SKM-1 (cell line): ENCODE measurements at regions not wholly inside any gene's neighbourhood (a gene's known extent, or its start where the extent isn't known, plus 50 kb on each side); places are given as distances from the start of the nearest gene placed in this dataset.

Experiments used
- DNase-seq: peaks from one replicate; lab custom pipeline; 2025; ENCODE audit not compliant: unreplicated experiment; lab: John Stamatoyannopoulos, UW

GRCh38 chr5:74324556-74324955 is 316.0 kb downstream of the ENC1 start:
- no peak for DNase-seq

- DNase-seq, result no peak
Measured at GRCh38 chr5:74322944-74323343, 317.6 kb downstream of the ENC1 start.

- DNase-seq, result no peak
Measured at GRCh38 chr5:74322191-74322590, 318.3 kb downstream of the ENC1 start.

- no peak for DNase-seq
Measured at GRCh38 chr5:74321326-74321725, 319.2 kb downstream of the ENC1 start.

GRCh38 chr5:74320526-74320925 is 320.0 kb downstream of the ENC1 start:
- no peak for DNase-seq

- no peak for DNase-seq
Measured at GRCh38 chr5:74319076-74319475, 321.5 kb downstream of the ENC1 start.

- DNase-seq, result no peak
Measured at GRCh38 chr5:74316064-74316603, 324.4 kb downstream of the ENC1 start.

- DNase-seq, result no peak
Measured at GRCh38 chr5:74314906-74315305, 325.6 kb downstream of the ENC1 start.

GRCh38 chr5:74313896-74314295 is 326.6 kb downstream of the ENC1 start:
- no peak for DNase-seq

GRCh38 chr5:74312746-74313145 is 327.8 kb downstream of the ENC1 start:
- DNase-seq, result no peak

GRCh38 chr5:74311961-74312360 is 328.6 kb downstream of the ENC1 start:
- no peak for DNase-seq

- no peak for DNase-seq
Measured at GRCh38 chr5:74310997-74311930, 329.3 kb downstream of the ENC1 start.

GRCh38 chr5:74310386-74310785 is 330.1 kb downstream of the ENC1 start:
- DNase-seq, result no peak

- DNase-seq, result no peak
Measured at GRCh38 chr5:74309050-74309449, 331.5 kb downstream of the ENC1 start.

- no peak for DNase-seq
Measured at GRCh38 chr5:74306845-74307244, 333.7 kb downstream of the ENC1 start.

- no peak for DNase-seq
Measured at GRCh38 chr5:74304536-74304935, 336.0 kb downstream of the ENC1 start.

GRCh38 chr5:74303578-74303977 is 336.9 kb downstream of the ENC1 start:
- no peak for DNase-seq

GRCh38 chr5:74301576-74301975 is 339.0 kb downstream of the ENC1 start:
- DNase-seq, result no peak

- DNase-seq, result no peak
Measured at GRCh38 chr5:74300808-74301389, 339.6 kb downstream of the ENC1 start.

- no peak for DNase-seq
Measured at GRCh38 chr5:74299833-74300232, 340.7 kb downstream of the ENC1 start.

GRCh38 chr5:74296685-74297408 is 343.7 kb downstream of the ENC1 start:
- DNase-seq, result no peak

- DNase-seq, result no peak
Measured at GRCh38 chr5:74295676-74296075, 344.9 kb downstream of the ENC1 start.
